Kidney (tissue), 13 donors: ENCODE measurements at regions not wholly inside any gene's neighbourhood (a gene's known extent, or its start where the extent isn't known, plus 50 kb on each side); places are given as distances from the start of the nearest gene placed in this dataset.

Experiments used
- DNase-seq, 5 donors: peaks; one replicate each; pipeline ENCODE4 v3.0.0-alpha.2; 2013 to 2020
- FAIRE-seq: peaks from 2 replicates; lab custom pipeline; 2012; peaks lifted over from hg19 to GRCh38; lab: Jason Lieb, UNC
- H3K27ac ChIP-seq, 2 donors: one replicate each; pipeline ENCODE4 v1.7.0; 2013; ENCODE audit warnings: low read depth in 2 of 2, low read length in 2 of 2, inconsistent platforms in 1 of 2
- H3K27me3 ChIP-seq: one replicate; pipeline ENCODE4 v1.7.1; 2013; ENCODE audit warnings: low read length, inconsistent platforms; ENCODE audit not compliant: control insufficient read depth, insufficient read depth
- H3K36me3 ChIP-seq, 3 donors: one replicate each; pipeline versions ENCODE4 v1.7.0 to v1.7.1; 2013; ENCODE audit warnings: low read length in 3 of 3, control low read depth in 1 of 3, inconsistent platforms in 1 of 3; ENCODE audit not compliant: insufficient read depth in 3 of 3, control insufficient read depth in 2 of 3
- H3K4me1 ChIP-seq, 3 donors: one replicate each; pipeline versions ENCODE4 v1.7.0 to v1.7.1; 2013; ENCODE audit warnings: low read length in 3 of 3, inconsistent platforms in 1 of 3, low read depth in 1 of 3; ENCODE audit not compliant: control insufficient read depth in 2 of 3, insufficient read depth in 2 of 3
- H3K4me3 ChIP-seq, 3 donors: one replicate each; pipeline versions ENCODE4 v1.7.0 to v1.8.1; 2013; ENCODE audit warnings: low read length in 3 of 3, control low read depth in 1 of 3, inconsistent platforms in 1 of 3
- H3K9ac ChIP-seq, 3 donors: one replicate each; pipeline versions ENCODE4 v1.7.0 to v1.7.1; 2013; ENCODE audit warnings: low read length in 3 of 3, control low read depth in 1 of 3, inconsistent platforms in 1 of 3
- H3K9me3 ChIP-seq, 3 donors: one replicate each; pipeline versions ENCODE4 v1.7.0 to v1.7.1; 2013; ENCODE audit warnings: low read length in 3 of 3, control low read depth in 1 of 3, inconsistent platforms in 1 of 3; ENCODE audit not compliant: control insufficient read depth in 2 of 3, insufficient read depth in 1 of 3
- CTCF ChIP-seq: IDR thresholded peaks from 3 replicates; pipeline ENCODE4 v1.5.1; 2012; ENCODE audit warnings: mild to moderate bottlenecking, moderate library complexity, borderline replicate concordance; ENCODE audit not compliant: insufficient read depth; ENCODE audit errors: extremely low read depth
- intact Hi-C: fragments of 100-400 bp; cut with DNase I; formaldehyde crosslinking; loops from one replicate; pipeline ENCODE4 v1.11.1; 2022
- donor health status: control.
- donor health status: control.
- donor health status: control.
- donor health status: control.
- donor health status: control.
- donor health status: DM: yes; HTN: yes; CAD: no.
- donor health status: Normal renal cell carcinoma (clear cell type).

GRCh38 chr9:89844075-89844474 lies 239.3 kb downstream of the GADD45G start:
- Histone ChIP-seq H3K4me1 (peaks cover 0 to 4% (median 0%) of the 10 kb centered on the region in 3 donors), H3K9me3 (no peaks in the 10 kb centered on the region), H3K9ac (no peak overlapping the region), H3K36me3 (no peaks in the 10 kb centered on the region), H3K4me3 (no peak overlapping the region), H3K27me3 (no peaks in the 10 kb centered on the region), H3K27ac (no peak overlapping the region)
- intact Hi-C loops, result no loop called here
- DNase-seq (no peak), FAIRE-seq (no peak)
- TF ChIP-seq CTCF, result no peak

- Histone ChIP-seq H3K4me1 (peaks cover 0 to 4% (median 0%) of the 10 kb centered on the region in 3 donors), H3K4me3 (no peak overlapping the region), H3K9ac (no peak overlapping the region), H3K27ac (no peak overlapping the region), H3K9me3 (no peaks in the 10 kb centered on the region), H3K27me3 (no peaks in the 10 kb centered on the region), H3K36me3 (no peaks in the 10 kb centered on the region)
- TF ChIP-seq CTCF, result no peak
- DNase-seq (no peak), FAIRE-seq (no peak)
- intact Hi-C loops, result no loop called here
Measured at GRCh38 chr9:89844535-89844934, 239.7 kb downstream of the GADD45G start.

GRCh38 chr9:89845321-89845720 lies 240.5 kb downstream of the GADD45G start:
- Histone ChIP-seq H3K9me3 (no peaks in the 10 kb centered on the region), H3K27ac (no peak overlapping the region), H3K27me3 (no peaks in the 10 kb centered on the region), H3K36me3 (no peaks in the 10 kb centered on the region), H3K4me1 (peaks cover 0 to 4% (median 0%) of the 10 kb centered on the region in 3 donors), H3K4me3 (no peak overlapping the region), H3K9ac (no peak overlapping the region)
- no peak for DNase-seq
- no peak for TF ChIP-seq CTCF
- FAIRE-seq, result no peak
- intact Hi-C loops, result no loop called here

GRCh38 chr9:89845862-89846261 lies 241.1 kb downstream of the GADD45G start:
- FAIRE-seq (no peak), DNase-seq (no peak)
- H3K4me3 ChIP-seq, result no peak overlapping the region
- H3K27me3 ChIP-seq, result no peaks in the 10 kb centered on the region
- H3K9me3 ChIP-seq, result no peaks in the 10 kb centered on the region
- no peak for TF ChIP-seq CTCF
- no peaks in the 10 kb centered on the region for H3K36me3 ChIP-seq
- no peak overlapping the region for H3K27ac ChIP-seq
- intact Hi-C loops, result no loop called here
- no peak overlapping the region for H3K9ac ChIP-seq
- peaks cover 0 to 4% (median 0%) of the 10 kb centered on the region in 3 donors for H3K4me1 ChIP-seq
